HG03175 (cell line): ENCODE measurements at regions not wholly inside any gene's neighbourhood (a gene's known extent, or its start where the extent isn't known, plus 50 kb on each side); places are given as distances from the start of the nearest gene placed in this dataset.
"Not testable (repeated sequence)": the region's sequence is repeated elsewhere in the genome, so short reads cannot be mapped to it uniquely, and the experiment has no call there.

Experiments
- ATAC-seq: cut with Tn5 transposase; IDR thresholded peaks from one replicate; pipeline ENCODE4 v1.9.1; 2021; ENCODE audit warnings: mild to moderate bottlenecking, moderate library complexity; ENCODE audit not compliant: unreplicated experiment

- ATAC-seq = no peak
Observed at GRCh38 chrX:41033299-41033698, 51.9 kb upstream of the USP9X start.

GRCh38 chrX:41034902-41035301, 50.3 kb upstream of the USP9X start:
- not testable (repeated sequence) for ATAC-seq
